Epidermal melanocyte (primary cell): ENCODE measurements at regions not wholly inside any gene's neighbourhood (a gene's known extent, or its start where the extent isn't known, plus 50 kb on each side); places are given as distances from the start of the nearest gene placed in this dataset.

Experiments used
- DNase-seq: peaks from one replicate; pipeline ENCODE4 v3.0.0; 2011; ENCODE audit warnings: low spot score; ENCODE audit not compliant: insufficient read length

- no peak for DNase-seq
Measured at GRCh38 chr4:135227842-135228241, 1026.3 kb upstream of the PABPC4L start.

- DNase-seq = no peak
Measured at GRCh38 chr4:135225551-135225950, 1024.0 kb upstream of the PABPC4L start.

- no peak for DNase-seq
Measured at GRCh38 chr4:135210341-135210740, 1008.8 kb upstream of the PABPC4L start.

- no peak for DNase-seq
Measured at GRCh38 chr4:135207531-135207930, 1005.9 kb upstream of the PABPC4L start.

- DNase-seq = no peak
Measured at GRCh38 chr4:135204311-135204710, 1002.7 kb upstream of the PABPC4L start.

- DNase-seq = no peak
Measured at GRCh38 chr4:135201081-135201480, 999.5 kb upstream of the PABPC4L start.

GRCh38 chr4:135197641-135198040 is 996.1 kb upstream of the PABPC4L start:
- no peak for DNase-seq

- no peak for DNase-seq
Measured at GRCh38 chr4:135194477-135194876, 992.9 kb upstream of the PABPC4L start.

GRCh38 chr4:135192751-135193535 is 991.4 kb upstream of the PABPC4L start:
- DNase-seq = no peak

GRCh38 chr4:135191596-135191995 is 990.0 kb upstream of the PABPC4L start:
- DNase-seq = no peak

GRCh38 chr4:135186002-135186401 is 984.4 kb upstream of the PABPC4L start:
- DNase-seq = no peak

- DNase-seq = no peak
Measured at GRCh38 chr4:135185256-135185655, 983.7 kb upstream of the PABPC4L start.

- no peak for DNase-seq
Measured at GRCh38 chr4:135184715-135185114, 983.1 kb upstream of the PABPC4L start.

GRCh38 chr4:135177321-135177720 is 975.7 kb upstream of the PABPC4L start:
- no peak for DNase-seq

GRCh38 chr4:135166661-135167060 is 965.1 kb upstream of the PABPC4L start:
- DNase-seq = no peak

GRCh38 chr4:135164601-135165000 is 963.0 kb upstream of the PABPC4L start:
- DNase-seq = no peak

- no peak for DNase-seq
Measured at GRCh38 chr4:135144498-135144897, 942.9 kb upstream of the PABPC4L start.

GRCh38 chr4:135124196-135124595 is 922.6 kb upstream of the PABPC4L start:
- no peak for DNase-seq

- no peak for DNase-seq
Measured at GRCh38 chr4:135123632-135124031, 922.0 kb upstream of the PABPC4L start.

- no peak for DNase-seq
Measured at GRCh38 chr4:135122457-135122856, 920.9 kb upstream of the PABPC4L start.

GRCh38 chr4:135120195-135120594 is 918.6 kb upstream of the PABPC4L start:
- DNase-seq = no peak

- DNase-seq = no peak
Measured at GRCh38 chr4:135114079-135114478, 912.5 kb upstream of the PABPC4L start.

GRCh38 chr4:135098061-135098460 is 896.5 kb upstream of the PABPC4L start:
- no peak for DNase-seq

- DNase-seq = no peak
Measured at GRCh38 chr4:135073389-135073788, 871.8 kb upstream of the PABPC4L start.
